GM12878 (cell line): ENCODE measurements at regions not wholly inside any gene's neighbourhood (a gene's known extent, or its start where the extent isn't known, plus 50 kb on each side); places are given as distances from the start of the nearest gene placed in this dataset.

ENCODE experiments used
- JUND ChIP-seq: IDR thresholded peaks from 2 replicates; pipeline ENCODE4 v1.6.1; 2012; ENCODE audit warnings: low read depth, mild to moderate bottlenecking, low read length, improper control_type of control experiment, moderate library complexity
- POLR2A ChIP-seq: IDR thresholded peaks from 2 replicates; pipeline ENCODE4 v1.6.1; 2011; ENCODE audit warnings: low read depth, mild to moderate bottlenecking, low read length
- RFX5 ChIP-seq: IDR thresholded peaks from 2 replicates; pipeline ENCODE4 v1.6.1; 2011; ENCODE audit warnings: low read depth, low read length, improper control_type of control experiment
- YBX1 ChIP-seq: fragments of 450-650 bp; IDR thresholded peaks from 2 replicates; pipeline ENCODE4 v1.6.1; 2016; ENCODE audit warnings: antibody characterized with exemption
- ZNF592 ChIP-seq: fragments of 450-650 bp; IDR thresholded peaks from 2 replicates; pipeline ENCODE4 v1.6.1; 2017; ENCODE audit warnings: mild to moderate bottlenecking, moderate library complexity
- TF ChIP-seq, protein P1 (sequence below): fragments of 450-650 bp; IDR thresholded peaks from 2 replicates; pipeline ENCODE4 v1.6.1; 2017; ENCODE audit warnings: mild to moderate bottlenecking

- TF ChIP-seq RFX5 (no peak), ZNF592 (no peak), POLR2A (no peak), YBX1 (no peak), JUND (no peak)
- TF ChIP-seq, protein P1, sequence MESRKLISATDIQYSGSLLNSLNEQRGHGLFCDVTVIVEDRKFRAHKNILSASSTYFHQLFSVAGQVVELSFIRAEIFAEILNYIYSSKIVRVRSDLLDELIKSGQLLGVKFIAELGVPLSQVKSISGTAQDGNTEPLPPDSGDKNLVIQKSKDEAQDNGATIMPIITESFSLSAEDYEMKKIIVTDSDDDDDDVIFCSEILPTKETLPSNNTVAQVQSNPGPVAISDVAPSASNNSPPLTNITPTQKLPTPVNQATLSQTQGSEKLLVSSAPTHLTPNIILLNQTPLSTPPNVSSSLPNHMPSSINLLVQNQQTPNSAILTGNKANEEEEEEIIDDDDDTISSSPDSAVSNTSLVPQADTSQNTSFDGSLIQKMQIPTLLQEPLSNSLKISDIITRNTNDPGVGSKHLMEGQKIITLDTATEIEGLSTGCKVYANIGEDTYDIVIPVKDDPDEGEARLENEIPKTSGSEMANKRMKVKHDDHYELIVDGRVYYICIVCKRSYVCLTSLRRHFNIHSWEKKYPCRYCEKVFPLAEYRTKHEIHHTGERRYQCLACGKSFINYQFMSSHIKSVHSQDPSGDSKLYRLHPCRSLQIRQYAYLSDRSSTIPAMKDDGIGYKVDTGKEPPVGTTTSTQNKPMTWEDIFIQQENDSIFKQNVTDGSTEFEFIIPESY, result no peak
Measured at GRCh38 chr2:23135481-23136100, 249.4 kb upstream of the KLHL29 start.
